Astrocyte of the cerebellum (primary cell): ENCODE measurements at regions not wholly inside any gene's neighbourhood (a gene's known extent, or its start where the extent isn't known, plus 50 kb on each side); places are given as distances from the start of the nearest gene placed in this dataset.

Experiments
- DNase-seq: peaks from one replicate; pipeline ENCODE4 v3.0.0-alpha.2; 2011; ENCODE audit warnings: low read depth
- H3K4me3 ChIP-seq: 2 replicates; pipeline ENCODE4 v1.5.1; 2011; ENCODE audit warnings: mild to moderate bottlenecking, low read depth, low read length, moderate library complexity
- CTCF ChIP-seq: IDR thresholded peaks from 2 replicates; pipeline ENCODE4 v1.5.1; 2012; ENCODE audit warnings: low read length, low read depth, moderate library complexity, mild to moderate bottlenecking; ENCODE audit errors: missing control alignments
- in situ Hi-C: cut with HindIII; loops from 2 replicates; pipeline ENCODE4 v1.10.0; 2017; ENCODE audit warnings: low sequenced_read_pairs

GRCh38 chr3:21269882-21270281, 481.1 kb downstream of the ZNF385D start:
- no peak for DNase-seq
- in situ Hi-C loops = no loop called here
- H3K4me3 ChIP-seq = no peak overlapping the region
- no peak for TF ChIP-seq CTCF

- DNase-seq = no peak
- no peak for TF ChIP-seq CTCF
- H3K4me3 ChIP-seq = no peak overlapping the region
- in situ Hi-C loops = no loop called here
Observed at GRCh38 chr3:21260507-21260906, 490.5 kb downstream of the ZNF385D start.

- no peak for DNase-seq
- in situ Hi-C loops = no loop called here
- TF ChIP-seq CTCF = no peak
- H3K4me3 ChIP-seq = no peak overlapping the region
Observed at GRCh38 chr3:21259896-21260295, 491.1 kb downstream of the ZNF385D start.

- peak; percentile 28 for DNase-seq
- in situ Hi-C loops = no loop called here
- no peak overlapping the region for H3K4me3 ChIP-seq
- TF ChIP-seq CTCF = no peak
Observed at GRCh38 chr3:21256932-21257331, 494.1 kb downstream of the ZNF385D start.

- H3K4me3 ChIP-seq = no peak overlapping the region
- in situ Hi-C loops = no loop called here
- DNase-seq = peak; percentile 26
- TF ChIP-seq CTCF = no peak
Observed at GRCh38 chr3:21238661-21239060, 512.3 kb downstream of the ZNF385D start.

GRCh38 chr3:21237638-21238037, 513.4 kb downstream of the ZNF385D start:
- no peak for TF ChIP-seq CTCF

GRCh38 chr3:21235491-21235890, 515.5 kb downstream of the ZNF385D start:
- no peak for TF ChIP-seq CTCF
- no peak for DNase-seq
- H3K4me3 ChIP-seq = no peak overlapping the region
- in situ Hi-C loops = no loop called here

More at GRCh38 chr3:21237638-21238037, 513.4 kb downstream of the ZNF385D start:
- no peak overlapping the region for H3K4me3 ChIP-seq
- DNase-seq = peak; percentile 79
- in situ Hi-C loops = no loop called here
